IMR-90 (cell line): ENCODE measurements at regions not wholly inside any gene's neighbourhood (a gene's known extent, or its start where the extent isn't known, plus 50 kb on each side); places are given as distances from the start of the nearest gene placed in this dataset.

Source experiments
- ATAC-seq: fragments of 200-7000 bp; cut with Tn5 transposase; 2 replicates; pipeline ENCODE4 v1.9.1; 2020; ENCODE audit warnings: low read depth, mild to moderate bottlenecking, moderate library complexity
- BruUV-seq: library from RNA; stranded (reverse); fragments of 400-500 nt; replicated peaks from 2 replicates; lab custom pipeline; 2021; lab: Mats Ljungman, UMichigan
- CTCF ChIA-PET: fragments of 300-600 bp; formaldehyde crosslinking; extraction: SDS; loops from one replicate; lab custom pipeline; 2021; ENCODE audit warnings: antibody characterized with exemption; lab: Yijun Ruan, JAX
- POLR2A ChIA-PET: fragments of 300-600 bp; sonication (Branson Sonifier 250); formaldehyde crosslinking; loops from one replicate; lab custom pipeline; 2022; ENCODE audit warnings: antibody characterized with exemption; ENCODE audit not compliant: unreplicated experiment; lab: Charles Lee
- DNase-seq: peaks from one replicate; pipeline ENCODE4 v3.0.0; 2013
- H2AFZ ChIP-seq: replicated peaks from 2 replicates; pipeline ENCODE3; 2013; ENCODE audit warnings: low read length, mild to moderate bottlenecking; ENCODE audit not compliant: poor library complexity
- H2AK5ac ChIP-seq: 2 replicates; pipeline ENCODE4 v1.6.1; 2013; ENCODE audit warnings: low read depth, low read length, inconsistent platforms
- H2AK9ac ChIP-seq: replicated peaks from 2 replicates; pipeline ENCODE3; 2013; ENCODE audit warnings: mild to moderate bottlenecking, low read depth, low read length, moderate library complexity; ENCODE audit not compliant: poor library complexity
- H2BK120ac ChIP-seq: 2 replicates; pipeline ENCODE4 v1.6.1; 2013; ENCODE audit warnings: low read depth, low read length, inconsistent platforms
- H2BK15ac ChIP-seq: 3 replicates; pipeline ENCODE4 v1.6.1; 2013; ENCODE audit warnings: low read depth, low read length, inconsistent platforms
- H2BK20ac ChIP-seq: 2 replicates; pipeline ENCODE4 v1.6.1; 2013; ENCODE audit warnings: low read depth, mild to moderate bottlenecking, inconsistent platforms, low read length, moderate library complexity
- H2BK5ac ChIP-seq: 2 replicates; pipeline ENCODE4 v1.6.1; 2013; ENCODE audit warnings: mild to moderate bottlenecking, low read depth, low read length, inconsistent platforms; ENCODE audit not compliant: poor library complexity, severe bottlenecking
- H3K14ac ChIP-seq: replicated peaks from 2 replicates; pipeline ENCODE4 v1.6.1; 2013; ENCODE audit warnings: low read depth, low read length, inconsistent platforms
- H3K18ac ChIP-seq: 2 replicates; pipeline ENCODE4 v1.6.1; 2013; ENCODE audit warnings: low read depth, low read length, control low read depth
- H3K23ac ChIP-seq: 2 replicates; pipeline ENCODE4 v1.6.1; 2013; ENCODE audit warnings: low read depth, low read length, inconsistent platforms
- H3K27ac ChIP-seq: 2 replicates; pipeline ENCODE4 v1.5.1; 2013; ENCODE audit warnings: mild to moderate bottlenecking, control low read depth, low read length; ENCODE audit not compliant: insufficient read depth
- H3K27me3 ChIP-seq: 2 replicates; pipeline ENCODE4 v1.6.1; 2013; ENCODE audit warnings: low read length; ENCODE audit not compliant: control insufficient read depth, insufficient read depth
- H3K36me3 ChIP-seq: 2 replicates; pipeline ENCODE4 v1.6.1; 2013; ENCODE audit warnings: low read length, mixed read lengths; ENCODE audit not compliant: control insufficient read depth, insufficient read depth
- H3K4ac ChIP-seq: 2 replicates; pipeline ENCODE4 v1.6.1; 2013; ENCODE audit warnings: low read depth, low read length, inconsistent platforms
- H3K4me1 ChIP-seq: 2 replicates; pipeline ENCODE4 v1.6.1; 2013; ENCODE audit warnings: low read length, mixed read lengths; ENCODE audit not compliant: control insufficient read depth, insufficient read depth
- H3K4me2 ChIP-seq: 2 replicates; pipeline ENCODE4 v1.6.1; 2013; ENCODE audit warnings: low read depth, mild to moderate bottlenecking, control low read depth, low read length, moderate library complexity
- H3K4me3 ChIP-seq: 2 replicates; pipeline ENCODE4 v1.5.1; 2013; ENCODE audit warnings: low read depth, mild to moderate bottlenecking, control low read depth, low read length, moderate library complexity; ENCODE audit not compliant: insufficient read depth
- H3K56ac ChIP-seq: 2 replicates; pipeline ENCODE4 v1.6.1; 2013; ENCODE audit warnings: low read length, inconsistent platforms; ENCODE audit not compliant: insufficient read depth; ENCODE audit errors: extremely low read depth
- H3K79me1 ChIP-seq, 2 experiments: 2 replicates each; pipeline ENCODE4 v1.6.1; 2013; ENCODE audit warnings: low read length in 2 of 2, inconsistent platforms in 1 of 2, low read depth in 1 of 2
- H3K9ac ChIP-seq: 2 replicates; pipeline ENCODE4 v1.6.1; 2013; ENCODE audit warnings: low read depth, low read length, control low read depth
- H3K9me1 ChIP-seq: 2 replicates; pipeline ENCODE4 v1.6.1; 2013; ENCODE audit warnings: low read length, inconsistent platforms; ENCODE audit not compliant: insufficient read depth
- H3K9me3 ChIP-seq: 2 replicates; pipeline ENCODE4 v1.6.1; 2013; ENCODE audit warnings: low read length; ENCODE audit not compliant: control insufficient read depth, insufficient read depth
- H4K20me1 ChIP-seq: 2 replicates; pipeline ENCODE4 v1.6.1; 2013; ENCODE audit warnings: low read length, inconsistent platforms; ENCODE audit not compliant: insufficient read depth
- H4K5ac ChIP-seq: 2 replicates; pipeline ENCODE4 v1.6.1; 2013; ENCODE audit warnings: mild to moderate bottlenecking, low read depth, low read length, control low read depth
- H4K8ac ChIP-seq, 2 experiments: 2 replicates each; pipeline ENCODE4 v1.6.1; 2013; ENCODE audit warnings: low read depth in 2 of 2, low read length in 2 of 2, control low read depth in 1 of 2, inconsistent platforms in 1 of 2
- H4K91ac ChIP-seq: 2 replicates; pipeline ENCODE4 v1.6.1; 2013; ENCODE audit warnings: low read depth, low read length, inconsistent platforms; ENCODE audit not compliant: insufficient read depth
- BHLHE40 ChIP-seq: fragments of 150-350 bp; IDR thresholded peaks from 2 replicates; pipeline ENCODE4 v1.6.1; 2016; ENCODE audit warnings: mild to moderate bottlenecking, low read depth, low read length
- CEBPB ChIP-seq: IDR thresholded peaks from 2 replicates; pipeline ENCODE4 v1.6.1; 2012; ENCODE audit warnings: low read depth, low read length, improper control_type of control experiment
- CHD1 ChIP-seq: IDR thresholded peaks from 2 replicates; pipeline ENCODE4 v1.6.1; 2012; ENCODE audit warnings: low read depth, low read length, improper control_type of control experiment
- FOS ChIP-seq: fragments of 150-350 bp; IDR thresholded peaks from 2 replicates; pipeline ENCODE4 v1.6.1; 2016; ENCODE audit warnings: low read depth, low read length
- MAFK ChIP-seq: IDR thresholded peaks from 2 replicates; pipeline ENCODE4 v1.6.1; 2012; ENCODE audit warnings: low read depth, low read length, improper control_type of control experiment
- MAZ ChIP-seq: IDR thresholded peaks from 2 replicates; pipeline ENCODE4 v1.6.1; 2012; ENCODE audit warnings: low read depth, mild to moderate bottlenecking, low read length, improper control_type of control experiment, moderate library complexity, borderline replicate concordance
- MXI1 ChIP-seq: IDR thresholded peaks from 2 replicates; pipeline ENCODE4 v1.6.1; 2012; ENCODE audit warnings: low read depth, mild to moderate bottlenecking, low read length, moderate library complexity, borderline replicate concordance
- NFE2L2 ChIP-seq: fragments of 150-350 bp; IDR thresholded peaks from 2 replicates; pipeline ENCODE4 v1.6.1; 2016; ENCODE audit warnings: low read depth, mild to moderate bottlenecking, low read length
- POLR2A ChIP-seq: IDR thresholded peaks from 2 replicates; pipeline ENCODE4 v1.6.1; 2012; ENCODE audit warnings: mild to moderate bottlenecking, low read depth, low read length
- RAD21 ChIP-seq: IDR thresholded peaks from 2 replicates; pipeline ENCODE4 v1.6.1; 2012; ENCODE audit warnings: low read length, improper control_type of control experiment
- RCOR1 ChIP-seq: IDR thresholded peaks from 2 replicates; pipeline ENCODE4 v1.6.1; 2012; ENCODE audit warnings: mild to moderate bottlenecking, low read length, improper control_type of control experiment; ENCODE audit not compliant: insufficient replicate concordance
- RFX5 ChIP-seq: IDR thresholded peaks from 2 replicates; pipeline ENCODE4 v1.8.0; 2012; ENCODE audit warnings: low read depth, mild to moderate bottlenecking, low read length, moderate library complexity
- SMC3 ChIP-seq: fragments of 150-350 bp; IDR thresholded peaks from 2 replicates; pipeline ENCODE4 v1.6.1; 2016; ENCODE audit warnings: low read depth, mild to moderate bottlenecking, antibody characterized with exemption, low read length, moderate library complexity
- WGBS, 2 experiments: methylation state at CpG; one replicate each; pipeline versions ENCODE4 v1.1.5 to v1.1.7; 2013; ENCODE audit warnings: missing lambda C conversion rate in 2 of 2; ENCODE audit not compliant: insufficient read length in 1 of 2; ENCODE audit errors: extremely low coverage in 2 of 2; 5-methylcytosine and 5-hydroxymethylcytosine counted together
- dilution Hi-C: fragments of 300-500 bp; cut with HindIII; formaldehyde crosslinking; loops from one replicate; pipeline ENCODE4 v1.14.3; 2018; ENCODE audit warnings: low sequenced_read_pairs; ENCODE audit not compliant: unreplicated experiment
- in situ Hi-C: fragments of 300-500 bp; cut with MboI; formaldehyde crosslinking; loops from 3 replicates; pipeline ENCODE4 v1.14.3; 2019; ENCODE audit warnings: low sequenced_read_pairs, inconsistent platforms, mixed read lengths
- intact Hi-C: fragments of 100-400 bp; cut with micrococcal nuclease; formaldehyde crosslinking; loops from 2 replicates; pipeline ENCODE4 v1.10.0; 2022
- TF ChIP-seq, protein P1 (sequence below): conservative IDR thresholded peaks from 2 replicates; pipeline ENCODE4 v1.5.1; 2012; ENCODE audit warnings: mild to moderate bottlenecking, low read depth, low read length, improper control_type of control experiment
- TF ChIP-seq, protein P2 (sequence below): fragments of 150-350 bp; IDR thresholded peaks from 2 replicates; pipeline ENCODE4 v1.6.1; 2017; ENCODE audit warnings: mild to moderate bottlenecking, antibody characterized with exemption, low read length, low read depth
- TF ChIP-seq, protein P3 (sequence below): fragments of 150-350 bp; IDR thresholded peaks from 2 replicates; pipeline ENCODE4 v1.6.1; 2016; ENCODE audit warnings: low read depth, mild to moderate bottlenecking, low read length, moderate library complexity, borderline replicate concordance

DNA sequence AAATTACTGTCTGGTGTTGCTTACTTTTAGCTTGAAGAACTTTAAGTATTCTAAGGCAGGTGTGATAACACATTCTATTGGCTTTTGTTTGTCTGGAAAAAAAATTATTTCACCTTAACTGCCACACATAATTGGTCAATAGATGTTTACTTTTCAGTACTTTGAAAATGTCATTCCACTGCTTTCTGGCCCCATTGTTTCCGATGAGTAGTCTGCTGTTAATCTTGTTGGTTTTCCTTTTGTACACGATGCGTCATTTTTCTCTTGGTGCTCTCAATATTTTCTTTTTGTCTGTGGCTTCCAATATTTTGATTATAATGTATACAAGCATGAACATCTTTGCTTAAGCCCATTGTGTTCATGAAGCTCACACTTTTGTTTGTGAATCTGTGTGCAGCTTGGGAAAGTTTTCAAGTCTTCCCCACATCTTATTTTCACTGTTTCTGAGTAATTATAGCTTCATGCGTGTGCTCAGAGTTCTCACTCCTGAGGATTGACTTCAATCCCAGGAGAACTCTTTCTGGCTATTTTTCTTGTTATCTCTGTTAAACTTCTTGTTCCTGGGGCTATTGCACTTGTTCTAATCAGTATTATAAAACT, 664.7 kb downstream of the IGSF11 start:
- Histone ChIP-seq H3K79me1 (no peaks in the 10 kb centered on the region), H3K9me1 (no peaks in the 10 kb centered on the region), H3K56ac (no peak overlapping the region), H3K9me3 (peaks cover 3% of the 10 kb centered on the region; the same call in 1 of the 2 replicates), H2AK5ac (no peak overlapping the region), H3K23ac (no peak overlapping the region), H2AFZ (no peak overlapping the region), H2AK9ac (no peak overlapping the region), H3K27me3 (no peaks in the 10 kb centered on the region), H2BK15ac (no peak overlapping the region), H2BK120ac (no peak overlapping the region), H3K4ac (no peak overlapping the region), H2BK20ac (no peak overlapping the region), H4K5ac (no peak overlapping the region), H4K8ac (no peak overlapping the region), H4K20me1 (no peaks in the 10 kb centered on the region), H3K4me1 (no peaks in the 10 kb centered on the region), H3K9ac (no peak overlapping the region), H4K91ac (no peak overlapping the region), H2BK5ac (no peak overlapping the region), H3K4me2 (no peak overlapping the region), H3K36me3 (no peaks in the 10 kb centered on the region), H3K18ac (no peak overlapping the region), H3K14ac (no peak overlapping the region), H3K4me3 (no peak overlapping the region), H3K27ac (no peak overlapping the region)
- CTCF ChIA-PET: interaction anchor here (0.7 kb wide), 1 partner anchor 1334 kb away, joined by 3 read pairs; no protein-coding TSS in a partner anchor
- TF ChIP-seq, protein P1, sequence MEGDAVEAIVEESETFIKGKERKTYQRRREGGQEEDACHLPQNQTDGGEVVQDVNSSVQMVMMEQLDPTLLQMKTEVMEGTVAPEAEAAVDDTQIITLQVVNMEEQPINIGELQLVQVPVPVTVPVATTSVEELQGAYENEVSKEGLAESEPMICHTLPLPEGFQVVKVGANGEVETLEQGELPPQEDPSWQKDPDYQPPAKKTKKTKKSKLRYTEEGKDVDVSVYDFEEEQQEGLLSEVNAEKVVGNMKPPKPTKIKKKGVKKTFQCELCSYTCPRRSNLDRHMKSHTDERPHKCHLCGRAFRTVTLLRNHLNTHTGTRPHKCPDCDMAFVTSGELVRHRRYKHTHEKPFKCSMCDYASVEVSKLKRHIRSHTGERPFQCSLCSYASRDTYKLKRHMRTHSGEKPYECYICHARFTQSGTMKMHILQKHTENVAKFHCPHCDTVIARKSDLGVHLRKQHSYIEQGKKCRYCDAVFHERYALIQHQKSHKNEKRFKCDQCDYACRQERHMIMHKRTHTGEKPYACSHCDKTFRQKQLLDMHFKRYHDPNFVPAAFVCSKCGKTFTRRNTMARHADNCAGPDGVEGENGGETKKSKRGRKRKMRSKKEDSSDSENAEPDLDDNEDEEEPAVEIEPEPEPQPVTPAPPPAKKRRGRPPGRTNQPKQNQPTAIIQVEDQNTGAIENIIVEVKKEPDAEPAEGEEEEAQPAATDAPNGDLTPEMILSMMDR: no peak
- no peak for TF ChIP-seq CEBPB
- no peak for TF ChIP-seq CHD1
- no peak for TF ChIP-seq MAZ
- TF ChIP-seq, protein P2, sequence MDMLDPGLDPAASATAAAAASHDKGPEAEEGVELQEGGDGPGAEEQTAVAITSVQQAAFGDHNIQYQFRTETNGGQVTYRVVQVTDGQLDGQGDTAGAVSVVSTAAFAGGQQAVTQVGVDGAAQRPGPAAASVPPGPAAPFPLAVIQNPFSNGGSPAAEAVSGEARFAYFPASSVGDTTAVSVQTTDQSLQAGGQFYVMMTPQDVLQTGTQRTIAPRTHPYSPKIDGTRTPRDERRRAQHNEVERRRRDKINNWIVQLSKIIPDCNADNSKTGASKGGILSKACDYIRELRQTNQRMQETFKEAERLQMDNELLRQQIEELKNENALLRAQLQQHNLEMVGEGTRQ: no peak
- no peak for TF ChIP-seq NFE2L2
- no peak for TF ChIP-seq MAFK
- no peak for TF ChIP-seq FOS
- TF ChIP-seq MXI1: no peak
- no peak for TF ChIP-seq POLR2A
- TF ChIP-seq RAD21: no peak
- no peak for TF ChIP-seq SMC3
- TF ChIP-seq, protein P3, sequence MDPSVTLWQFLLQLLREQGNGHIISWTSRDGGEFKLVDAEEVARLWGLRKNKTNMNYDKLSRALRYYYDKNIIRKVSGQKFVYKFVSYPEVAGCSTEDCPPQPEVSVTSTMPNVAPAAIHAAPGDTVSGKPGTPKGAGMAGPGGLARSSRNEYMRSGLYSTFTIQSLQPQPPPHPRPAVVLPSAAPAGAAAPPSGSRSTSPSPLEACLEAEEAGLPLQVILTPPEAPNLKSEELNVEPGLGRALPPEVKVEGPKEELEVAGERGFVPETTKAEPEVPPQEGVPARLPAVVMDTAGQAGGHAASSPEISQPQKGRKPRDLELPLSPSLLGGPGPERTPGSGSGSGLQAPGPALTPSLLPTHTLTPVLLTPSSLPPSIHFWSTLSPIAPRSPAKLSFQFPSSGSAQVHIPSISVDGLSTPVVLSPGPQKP: no peak
- TF ChIP-seq RCOR1: no peak
- TF ChIP-seq BHLHE40: no peak
- TF ChIP-seq RFX5: no peak
- no CpG with 5 or more reads among the region's 4 CpGs for WGBS, 2 experiments
- intact Hi-C loops (no loop called here), dilution Hi-C loops (no loop called here), in situ Hi-C loops (no loop called here)
- POLR2A ChIA-PET: no interaction called here
- DNase-seq (no peak), ATAC-seq (no peak)
- no TSS peak for BruUV-seq
